ENCODE measurements at regions not wholly inside any gene's neighbourhood (a gene's known extent, or its start where the extent isn't known, plus 50 kb on each side); places are given as distances from the start of the nearest gene placed in this dataset.

GRCh38 chr5:159616952-159617351 is 286.7 kb upstream of the IL12B start:
- RAD21 ChIA-PET (ENCODE audit: unreplicated experiment), result no interaction called here
- no peak overlapping the region for H3K9ac ChIP-seq (ENCODE audit: control insufficient read depth, insufficient read depth, low read length)
- no peaks in the 10 kb centered on the region for H3K36me3 ChIP-seq (ENCODE audit: control insufficient read depth in 2 of 2, insufficient read depth in 2 of 2, low read length in 1 of 2)
- POLR2A ChIA-PET, result no interaction called here
- H2AFZ ChIP-seq (ENCODE audit: control insufficient read depth, low read depth, low read length), result no peak overlapping the region
- H3K27me3 ChIP-seq (replicated peaks in 1 of 2; ENCODE audit: control insufficient read depth in 2 of 2, insufficient read depth in 2 of 2, low read length in 1 of 2), result no peaks in the 10 kb centered on the region
- no peak overlapping the region for H3K4me2 ChIP-seq (ENCODE audit: control insufficient read depth, insufficient read depth)
- no peaks in the 10 kb centered on the region for H3K79me2 ChIP-seq (ENCODE audit: control insufficient read depth, insufficient read depth, low read length)
- no TSS peak for BruUV-seq (replicated peaks)
- in situ Hi-C loops (cut with MboI), result no loop called here
- CTCF ChIA-PET, result no interaction called here
- no peaks in the 10 kb centered on the region for H3K4me1 ChIP-seq (ENCODE audit: control insufficient read depth, insufficient read depth, low read length)
- no peaks in the 10 kb centered on the region; the same call in 2 of the 3 replicates for H3K9me3 ChIP-seq (replicated peaks; ENCODE audit: control insufficient read depth, insufficient read depth, low read length)
- SMC1A ChIA-PET (ENCODE audit: uncharacterized antibody, unreplicated experiment), result interaction anchor here (0.6 kb wide), 1 partner anchor 110 kb away, joined by 3 read pairs; no protein-coding TSS in a partner anchor
- FAIRE-seq (no peak), DNase-seq (ENCODE audit: low read depth, low spot score) (no peak), ATAC-seq (no peak)
- H3K4me3 ChIP-seq, result no peak overlapping the region
- TF ChIP-seq POLR2A (IDR thresholded peaks at IDR 0.05; ENCODE audit: low read depth, low read length) (no peak), TCF7 (IDR thresholded peaks at IDR 0.05; ENCODE audit: borderline replicate concordance) (no peak), HCFC1 (IDR thresholded peaks at IDR 0.05; ENCODE audit: low read length) (no peak), KAT2A (conservative IDR thresholded peaks at IDR 0.05; ENCODE audit: control insufficient read depth, low read depth, low read length) (no peak), SMAD5 (IDR thresholded peaks at IDR 0.05; ENCODE audit: low read depth) (no peak), RELB (IDR thresholded peaks at IDR 0.05; ENCODE audit: low read depth) (no peak), BCLAF1 (IDR thresholded peaks at IDR 0.05) (no peak), TAF1 (IDR thresholded peaks at IDR 0.05; ENCODE audit: borderline replicate concordance, low read depth, low read length) (no peak), CHD4 (IDR thresholded peaks at IDR 0.05) (no peak), SREBF1 (IDR thresholded peaks at IDR 0.05; ENCODE audit: low read length) (no peak), ATF2 (IDR thresholded peaks at IDR 0.05; ENCODE audit: low read length) (no peak), PAX8 (IDR thresholded peaks at IDR 0.05) (no peak), ASH2L (IDR thresholded peaks at IDR 0.05; ENCODE audit: borderline replicate concordance, low read depth) (no peak), USF1 (IDR thresholded peaks at IDR 0.05; ENCODE audit: borderline replicate concordance, extremely low read length, insufficient read depth, low read depth, low read length) (no peak)
- 11% methylated on average over 2 of the region's 2 CpGs for WGBS (ENCODE audit: insufficient coverage, insufficient replicate concordance, low lambda C conversion rate, missing lambda C conversion rate)
- no peak overlapping the region for H3K27ac ChIP-seq (ENCODE audit: control insufficient read depth, insufficient read depth)
- intact Hi-C loops (cut with micrococcal nuclease; ENCODE audit: unreplicated experiment), result no loop called here
- no peaks in the 10 kb centered on the region for H4K20me1 ChIP-seq (ENCODE audit: control insufficient read depth, insufficient read depth)

All from GM12878 (cell line).